ENCODE measurements at regions not wholly inside any gene's neighbourhood (a gene's known extent, or its start where the extent isn't known, plus 50 kb on each side); places are given as distances from the start of the nearest gene placed in this dataset.

DNA sequence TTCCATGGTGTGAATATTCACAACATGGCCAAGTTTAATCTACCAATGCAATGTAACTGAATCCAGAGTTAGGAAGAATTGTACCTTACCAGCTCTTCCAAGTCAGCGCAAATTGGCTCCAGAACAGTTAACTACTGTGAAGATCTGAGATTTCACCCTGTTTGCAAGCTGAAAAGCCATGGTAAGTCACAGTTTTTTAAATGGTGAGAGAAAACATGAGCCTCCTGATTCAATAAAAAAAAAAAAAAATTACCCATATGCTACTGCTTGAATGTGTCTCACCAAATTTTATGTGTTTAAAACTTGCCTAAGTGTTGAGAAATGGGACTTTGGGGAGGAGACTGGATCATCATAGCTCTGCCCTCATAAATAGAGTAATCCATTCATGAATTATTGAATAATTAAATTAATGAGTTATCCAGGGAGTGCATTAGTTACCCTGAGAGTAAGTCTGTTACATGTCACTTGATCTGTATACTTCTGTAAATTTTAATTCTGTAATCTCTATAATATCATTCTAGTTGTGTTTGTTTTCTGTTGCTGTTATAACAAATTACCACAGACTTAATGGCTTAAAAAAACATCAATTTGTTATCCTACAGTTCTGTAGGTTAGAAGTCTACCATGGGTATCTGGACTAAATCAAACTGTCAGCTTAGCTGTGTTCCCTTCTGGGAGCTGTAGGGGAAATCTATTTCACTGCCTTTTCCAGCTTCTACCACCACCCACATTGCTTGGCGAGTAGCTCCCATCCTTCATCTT is 1355.9 kb downstream of the GRIK2 start:
- TF ChIP-seq EP300 (IDR thresholded peaks at IDR 0.05), result no peak
- TF ChIP-seq POLR2AphosphoS5 (IDR thresholded peaks at IDR 0.05), result no peak
- TF ChIP-seq, protein P1, sequence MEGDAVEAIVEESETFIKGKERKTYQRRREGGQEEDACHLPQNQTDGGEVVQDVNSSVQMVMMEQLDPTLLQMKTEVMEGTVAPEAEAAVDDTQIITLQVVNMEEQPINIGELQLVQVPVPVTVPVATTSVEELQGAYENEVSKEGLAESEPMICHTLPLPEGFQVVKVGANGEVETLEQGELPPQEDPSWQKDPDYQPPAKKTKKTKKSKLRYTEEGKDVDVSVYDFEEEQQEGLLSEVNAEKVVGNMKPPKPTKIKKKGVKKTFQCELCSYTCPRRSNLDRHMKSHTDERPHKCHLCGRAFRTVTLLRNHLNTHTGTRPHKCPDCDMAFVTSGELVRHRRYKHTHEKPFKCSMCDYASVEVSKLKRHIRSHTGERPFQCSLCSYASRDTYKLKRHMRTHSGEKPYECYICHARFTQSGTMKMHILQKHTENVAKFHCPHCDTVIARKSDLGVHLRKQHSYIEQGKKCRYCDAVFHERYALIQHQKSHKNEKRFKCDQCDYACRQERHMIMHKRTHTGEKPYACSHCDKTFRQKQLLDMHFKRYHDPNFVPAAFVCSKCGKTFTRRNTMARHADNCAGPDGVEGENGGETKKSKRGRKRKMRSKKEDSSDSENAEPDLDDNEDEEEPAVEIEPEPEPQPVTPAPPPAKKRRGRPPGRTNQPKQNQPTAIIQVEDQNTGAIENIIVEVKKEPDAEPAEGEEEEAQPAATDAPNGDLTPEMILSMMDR (IDR thresholded peaks at IDR 0.05), result no peak
- no peak for TF ChIP-seq POLR2A (IDR thresholded peaks at IDR 0.05)
